SK-N-SH treated with all-trans-retinoic acid at 6 μM for 48 hours (cell line): ENCODE measurements at regions not wholly inside any gene's neighbourhood (a gene's known extent, or its start where the extent isn't known, plus 50 kb on each side); places are given as distances from the start of the nearest gene placed in this dataset.
"Not testable (repeated sequence)": the region's sequence is repeated elsewhere in the genome, so short reads cannot be mapped to it uniquely, and the experiment has no call there.

ENCODE experiments used
- ATAC-seq: fragments of 200-7000 bp; cut with Tn5 transposase; 3 replicates; pipeline ENCODE4 v1.9.1; 2020; ENCODE audit warnings: mild to moderate bottlenecking, moderate library complexity
- ARNTL ChIP-seq: fragments of 450-650 bp; formaldehyde crosslinking; IDR thresholded peaks from 2 replicates; pipeline ENCODE4 v1.5.0; 2020; ENCODE audit warnings: low read depth, mild to moderate bottlenecking, moderate library complexity, borderline replicate concordance
- CREB5 ChIP-seq: fragments of 250-450 bp; sonication (Bioruptor Pico); IDR thresholded peaks from 2 replicates; pipeline ENCODE4 v1.5.1; 2020; ENCODE audit warnings: low read depth, mild to moderate bottlenecking, moderate library complexity
- CSRNP3 ChIP-seq: fragments of 250-450 bp; sonication (Bioruptor Pico); IDR thresholded peaks from 2 replicates; pipeline ENCODE4 v1.5.1; 2021; ENCODE audit warnings: mild to moderate bottlenecking, moderate library complexity
- ESRRG ChIP-seq: fragments of 250-450 bp; sonication (Bioruptor Pico); IDR thresholded peaks from 2 replicates; pipeline ENCODE4 v1.6.1; 2021; ENCODE audit warnings: mild to moderate bottlenecking
- OSR1 ChIP-seq: fragments of 250-450 bp; sonication (Bioruptor Pico); IDR thresholded peaks from 2 replicates; pipeline ENCODE4 v1.8.0; 2022; ENCODE audit warnings: moderate library complexity, mild to moderate bottlenecking, inconsistent platforms
- PATZ1 ChIP-seq: fragments of 250-450 bp; sonication (Bioruptor Pico); IDR thresholded peaks from 2 replicates; pipeline ENCODE4 v1.8.0; 2020; ENCODE audit warnings: mild to moderate bottlenecking, moderate library complexity, borderline replicate concordance
- POU6F1 ChIP-seq: fragments of 250-450 bp; sonication (Bioruptor Pico); IDR thresholded peaks from 2 replicates; pipeline ENCODE4 v1.8.0; 2021; ENCODE audit warnings: low read depth, mild to moderate bottlenecking, moderate library complexity, borderline replicate concordance
- PPARA ChIP-seq: fragments of 250-450 bp; sonication (Bioruptor Pico); IDR thresholded peaks from 2 replicates; pipeline ENCODE4 v1.5.0; 2020; ENCODE audit warnings: mild to moderate bottlenecking, borderline replicate concordance
- RARB ChIP-seq: fragments of 250-450 bp; sonication (Bioruptor Pico); IDR thresholded peaks from 2 replicates; pipeline ENCODE4 v1.8.0; 2021; ENCODE audit warnings: mild to moderate bottlenecking, moderate library complexity
- SNAI2 ChIP-seq: fragments of 250-450 bp; sonication (Bioruptor Pico); IDR thresholded peaks from 2 replicates; pipeline ENCODE4 v1.5.0; 2020; ENCODE audit warnings: mild to moderate bottlenecking, moderate library complexity
- TCF4 ChIP-seq: fragments of 250-450 bp; sonication (Bioruptor Pico); IDR thresholded peaks from 2 replicates; pipeline ENCODE4 v1.8.0; 2021; ENCODE audit warnings: mild to moderate bottlenecking, moderate library complexity, borderline replicate concordance
- TOX ChIP-seq: fragments of 250-450 bp; sonication (Bioruptor Pico); IDR thresholded peaks from 2 replicates; pipeline ENCODE4 v1.8.0; 2021; ENCODE audit warnings: mild to moderate bottlenecking, moderate library complexity, borderline replicate concordance
- ZC3H10 ChIP-seq: fragments of 250-450 bp; sonication (Bioruptor Pico); IDR thresholded peaks from 2 replicates; pipeline ENCODE4 v1.5.1; 2021; ENCODE audit warnings: mild to moderate bottlenecking, moderate library complexity
- ZFP3 ChIP-seq: fragments of 250-450 bp; sonication (Bioruptor Pico); IDR thresholded peaks from 2 replicates; pipeline ENCODE4 v1.5.0; 2020; ENCODE audit warnings: mild to moderate bottlenecking, moderate library complexity
- ZFP30 ChIP-seq: fragments of 450-650 bp; formaldehyde crosslinking; IDR thresholded peaks from 2 replicates; pipeline ENCODE4 v1.5.0; 2022; ENCODE audit warnings: mild to moderate bottlenecking, moderate library complexity
- ZNF565 ChIP-seq: fragments of 450-650 bp; formaldehyde crosslinking; conservative IDR thresholded peaks from 2 replicates; pipeline ENCODE4 v1.5.0; 2020; ENCODE audit warnings: low read depth, mild to moderate bottlenecking, moderate library complexity
- ZNF8 ChIP-seq: fragments of 450-650 bp; formaldehyde crosslinking; IDR thresholded peaks from 2 replicates; pipeline ENCODE4 v1.5.0; 2020; ENCODE audit warnings: mild to moderate bottlenecking, moderate library complexity

GRCh38 chr3:72613871-72614270, 234.4 kb downstream of the SHQ1 start:
- ATAC-seq, result no peak
- TF ChIP-seq TCF4 (CRISPR knock-in tag), result no peak
- TF ChIP-seq CSRNP3, result no peak
- TF ChIP-seq RARB, result no peak

- not testable (repeated sequence) for ATAC-seq
These were observed 239.1 kb downstream of the SHQ1 start for GRCh38 chr3:72609114-72609513.

- no peak for TF ChIP-seq PPARA (CRISPR knock-in tag)
- no peak for TF ChIP-seq ZFP30 (CRISPR knock-in tag)
- no peak for TF ChIP-seq ZFP3
- TF ChIP-seq ZNF565 (CRISPR knock-in tag), result no peak
- ATAC-seq, result no peak
These were observed 242.0 kb downstream of the SHQ1 start for GRCh38 chr3:72606005-72606800.

GRCh38 chr3:72604328-72604727, 243.9 kb downstream of the SHQ1 start:
- no peak for TF ChIP-seq ARNTL (CRISPR knock-in tag)
- TF ChIP-seq ZC3H10 (CRISPR knock-in tag), result no peak
- no peak for TF ChIP-seq ZFP30 (CRISPR knock-in tag)
- TF ChIP-seq TOX, result no peak
- TF ChIP-seq ESRRG (CRISPR knock-in tag), result no peak
- no peak for TF ChIP-seq SNAI2
- TF ChIP-seq, all 23 proteins: peak for 0
- no peak for ATAC-seq

- no peak for ATAC-seq
- TF ChIP-seq PPARA (CRISPR knock-in tag) (no peak), OSR1 (CRISPR knock-in tag) (no peak)
- TF ChIP-seq, all 23 proteins: peak for 0
These were observed 246.1 kb downstream of the SHQ1 start for GRCh38 chr3:72601983-72602750.

- no peak for ATAC-seq
- TF ChIP-seq ZNF8 (CRISPR knock-in tag), result no peak
- no peak for TF ChIP-seq CREB5 (CRISPR knock-in tag)
- TF ChIP-seq POU6F1, result no peak
- TF ChIP-seq ZFP3, result no peak
- TF ChIP-seq PATZ1 (CRISPR knock-in tag), result no peak
These were observed 247.2 kb downstream of the SHQ1 start for GRCh38 chr3:72601060-72601459.
